Smooth muscle cell of the brain vasculature (primary cell): ENCODE measurements at regions not wholly inside any gene's neighbourhood (a gene's known extent, or its start where the extent isn't known, plus 50 kb on each side); places are given as distances from the start of the nearest gene placed in this dataset.
"Not testable (repeated sequence)": the region's sequence is repeated elsewhere in the genome, so short reads cannot be mapped to it uniquely, and the experiment has no call there.

Experiments used
- DNase-seq: peaks from one replicate; pipeline ENCODE4 v3.0.0-alpha.2; 2012; ENCODE audit warnings: low read depth, low spot score

DNA sequence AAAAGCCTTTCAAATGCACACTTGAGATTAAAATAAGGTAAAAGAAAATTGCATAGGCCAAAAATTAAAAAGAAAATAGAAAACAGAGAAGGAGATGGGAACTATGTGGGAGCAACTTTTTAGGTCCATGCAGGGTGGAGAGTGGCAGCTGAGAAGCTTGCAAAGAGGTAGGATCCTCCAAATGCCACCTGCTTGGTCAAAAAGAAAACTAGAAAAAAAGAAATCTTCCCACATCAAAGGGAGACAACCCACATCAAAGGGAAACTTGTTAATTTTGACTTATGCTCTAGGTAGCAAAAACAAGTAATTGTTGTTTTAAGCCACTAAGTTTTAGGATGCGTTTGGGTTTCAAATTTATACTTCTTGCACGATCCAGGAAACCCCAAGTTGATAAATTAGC lies 342.9 kb downstream of the IL20RB start:
- no peak for DNase-seq

DNA sequence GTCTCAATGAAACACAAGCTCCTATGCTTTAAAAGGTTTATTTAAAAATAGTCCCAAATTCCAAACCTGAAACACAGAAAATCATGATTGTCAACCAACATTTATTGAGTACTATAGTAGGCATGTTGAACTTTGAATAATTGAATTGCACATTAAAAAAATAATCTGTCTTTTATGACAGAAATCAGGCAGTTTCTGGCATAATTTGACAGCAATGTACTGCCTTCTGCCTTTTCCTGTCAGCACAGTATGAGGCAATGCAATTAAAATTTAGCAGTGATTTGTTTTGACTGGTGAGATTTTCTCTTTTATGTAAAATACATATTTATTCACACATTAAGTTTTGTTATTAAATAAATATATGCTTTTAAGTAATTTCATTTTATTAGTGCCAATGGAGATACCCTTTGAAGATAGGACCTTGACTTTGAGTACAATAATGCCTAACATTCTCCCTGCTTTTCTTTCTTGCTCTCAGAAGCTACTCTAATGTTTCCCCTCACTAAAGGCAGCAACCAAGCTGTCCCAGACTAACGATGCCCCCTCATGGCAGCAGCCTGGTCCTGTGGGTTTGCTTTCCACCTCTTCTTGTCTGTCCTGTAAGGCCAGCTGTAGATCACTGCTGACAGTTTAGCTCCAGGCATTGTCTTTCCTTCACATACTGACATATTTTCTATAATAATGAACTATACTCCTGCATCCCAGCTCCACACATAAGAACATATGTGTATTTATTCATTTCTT lies 346.7 kb downstream of the IL20RB start:
- no peak for DNase-seq

DNA sequence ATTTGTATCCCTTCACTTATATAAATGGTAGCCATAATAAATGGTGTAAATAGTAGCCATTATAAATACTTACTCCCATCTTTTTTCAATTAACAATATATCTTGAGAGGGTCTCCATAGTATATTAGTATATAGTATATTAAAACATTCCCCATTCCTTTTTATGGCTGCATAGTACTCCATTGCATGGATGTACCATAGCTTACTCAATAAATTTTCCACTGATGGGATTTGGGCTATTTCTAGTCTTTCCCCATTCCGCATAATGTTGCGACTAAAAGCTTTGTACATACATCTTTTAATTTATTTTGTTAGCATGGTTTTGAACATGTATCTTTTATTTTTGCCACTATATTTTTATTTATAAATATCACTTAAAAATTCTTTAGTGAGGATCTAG lies 366.3 kb downstream of the IL20RB start:
- DNase-seq = no peak

DNA sequence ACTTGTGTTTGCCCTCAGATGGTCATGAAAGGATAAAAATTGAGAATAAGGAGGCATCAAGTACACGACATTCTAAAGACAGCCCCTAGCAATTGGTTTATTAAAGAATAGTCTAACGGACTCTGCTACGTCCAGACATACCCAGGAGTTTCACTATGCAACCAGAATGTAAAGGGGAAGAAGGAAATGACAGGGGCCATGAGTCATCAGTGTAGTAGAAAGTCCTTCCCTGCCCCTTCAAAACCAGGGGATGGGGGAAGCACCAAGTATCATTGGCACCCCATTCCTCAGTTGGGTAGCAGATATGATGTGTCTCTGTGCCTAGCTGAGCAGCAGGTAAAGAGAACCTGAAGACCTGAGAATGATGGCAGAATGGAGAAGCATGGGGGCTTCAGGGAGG lies 367.4 kb downstream of the IL20RB start:
- DNase-seq = no peak

DNA sequence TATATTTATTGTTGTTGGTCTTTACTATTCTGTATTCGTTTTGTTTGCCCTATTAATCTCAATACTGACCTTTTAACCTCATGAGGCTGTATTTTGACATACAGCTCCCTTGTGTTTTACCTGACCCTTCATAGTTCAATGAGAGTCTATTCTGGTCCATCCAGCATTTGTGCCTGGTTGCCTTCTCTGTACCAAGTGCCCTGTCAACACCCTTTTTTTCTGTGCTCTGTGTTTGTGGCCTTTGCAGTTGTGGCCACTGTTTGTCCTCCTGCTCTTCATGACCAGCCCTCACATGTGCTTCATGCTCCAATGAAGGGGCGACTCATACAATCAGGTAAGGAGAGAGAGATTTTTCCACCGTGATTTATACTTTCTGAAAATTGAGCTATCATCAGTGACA lies 368.2 kb downstream of the IL20RB start:
- DNase-seq = no peak

DNA sequence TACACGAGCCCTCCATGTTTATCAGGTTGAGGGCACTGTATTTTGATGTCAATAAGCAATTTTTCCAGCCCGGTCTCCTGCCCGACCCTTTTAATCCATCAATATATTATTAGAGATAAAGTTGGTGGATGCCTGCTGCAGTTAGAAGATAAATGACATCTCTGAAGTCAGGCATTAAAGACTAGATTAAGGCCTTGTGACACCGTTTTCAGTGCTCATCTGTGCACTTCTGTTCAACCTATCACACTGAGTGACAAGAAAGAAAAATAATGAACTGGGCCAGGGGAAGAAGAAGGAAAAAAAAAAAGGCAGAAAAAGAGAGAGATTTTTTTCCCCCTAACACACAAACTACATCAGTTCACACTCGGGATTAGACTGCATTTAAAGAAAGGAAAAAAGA lies 371.8 kb downstream of the IL20RB start:
- no peak for DNase-seq

DNA sequence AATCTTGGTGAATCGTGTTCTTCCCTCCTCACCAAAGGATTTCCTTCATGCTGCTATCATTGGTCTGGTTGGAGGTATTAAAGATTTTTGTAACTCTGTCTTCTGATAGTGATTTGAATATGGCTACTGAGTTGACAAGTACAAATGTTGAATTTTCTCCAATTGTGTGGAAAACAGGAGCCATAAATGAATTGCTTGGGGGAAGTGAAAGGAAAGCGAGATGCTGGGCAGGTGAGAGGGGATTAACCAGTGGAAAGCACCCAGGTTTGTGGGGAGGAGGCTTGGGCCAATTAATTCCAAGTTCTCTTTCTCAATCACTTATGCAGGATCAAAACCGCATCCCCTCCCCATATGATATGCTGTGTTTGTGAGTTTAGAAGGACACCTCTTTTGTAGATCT lies 372.5 kb downstream of the IL20RB start:
- DNase-seq = no peak

DNA sequence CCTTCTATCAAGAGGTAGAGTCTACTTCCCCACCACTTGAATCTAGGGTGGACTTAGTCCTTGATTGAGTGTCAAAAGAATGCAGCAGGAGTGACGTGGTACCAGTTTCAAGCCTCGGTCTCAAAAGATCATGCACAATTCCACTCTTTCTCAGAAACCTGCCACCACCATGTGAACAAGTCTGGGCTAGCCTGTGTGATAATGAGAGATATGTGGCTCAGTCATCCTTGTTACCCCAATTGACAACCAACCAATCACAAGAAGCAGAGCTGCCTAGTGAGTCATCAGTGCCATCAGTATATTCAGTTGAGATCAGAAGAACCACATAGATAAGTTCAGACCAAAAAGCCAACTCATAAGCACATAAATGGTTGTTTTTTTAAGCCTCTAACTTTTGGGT lies 374.5 kb downstream of the IL20RB start:
- DNase-seq = no peak

DNA sequence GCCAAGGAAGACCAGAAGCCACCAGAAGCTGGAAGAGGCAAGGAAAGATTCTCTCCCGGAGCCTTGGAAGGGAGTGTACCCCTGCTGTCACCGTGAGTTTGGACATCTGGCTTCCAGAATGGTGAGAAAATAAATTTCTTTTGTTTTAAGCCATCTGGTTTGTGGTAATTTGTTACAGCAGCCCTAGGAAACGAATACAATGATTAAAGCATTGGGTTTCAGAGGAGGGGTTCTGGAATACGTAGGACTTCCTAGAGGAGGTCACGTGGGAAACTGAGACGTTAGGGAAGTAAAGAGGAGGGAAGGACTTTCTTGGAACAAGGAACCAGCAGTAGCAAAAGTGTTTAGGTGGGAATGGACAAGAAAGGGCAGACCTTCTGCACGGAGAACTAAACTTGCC lies 377.7 kb downstream of the IL20RB start:
- no peak for DNase-seq

DNA sequence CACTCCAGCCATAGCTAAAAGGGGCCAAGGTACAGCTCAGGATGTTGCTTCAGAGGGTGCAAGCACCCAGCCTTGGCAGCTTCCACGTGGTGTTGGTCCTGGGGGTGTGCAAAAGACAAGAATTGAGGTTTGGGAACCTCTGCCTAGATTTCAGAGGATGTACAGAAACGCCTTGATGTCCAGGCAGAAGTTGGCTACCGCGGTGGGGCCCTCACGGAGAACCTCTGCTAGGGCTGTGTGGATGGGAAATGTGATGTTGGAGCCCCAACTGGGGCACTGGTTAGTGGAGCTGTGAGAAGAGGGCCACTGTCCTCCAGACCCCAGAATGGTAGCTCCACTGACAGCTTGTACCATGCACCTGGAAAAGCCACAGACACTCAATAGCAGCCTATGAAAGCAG lies 380.6 kb downstream of the IL20RB start:
- not testable (repeated sequence) for DNase-seq

DNA sequence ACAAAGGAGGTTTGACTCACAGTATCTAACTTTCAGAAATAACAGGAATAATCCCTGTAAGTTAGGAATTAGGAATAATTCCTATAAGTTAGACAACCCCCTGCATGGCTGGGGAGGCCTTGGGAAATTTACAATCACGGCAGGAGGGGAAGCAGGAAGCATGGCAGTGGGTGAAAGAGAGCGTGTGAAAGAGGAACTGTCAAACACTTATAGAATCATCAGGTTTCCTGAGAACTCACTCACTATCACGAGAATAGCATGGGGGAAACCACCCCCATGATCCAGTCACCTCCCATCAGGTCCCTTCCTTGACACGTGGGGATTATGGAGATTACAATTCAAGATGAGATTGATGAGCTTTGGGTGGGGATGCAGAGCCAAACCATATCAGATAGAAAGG lies 385.5 kb downstream of the IL20RB start:
- DNase-seq = no peak

DNA sequence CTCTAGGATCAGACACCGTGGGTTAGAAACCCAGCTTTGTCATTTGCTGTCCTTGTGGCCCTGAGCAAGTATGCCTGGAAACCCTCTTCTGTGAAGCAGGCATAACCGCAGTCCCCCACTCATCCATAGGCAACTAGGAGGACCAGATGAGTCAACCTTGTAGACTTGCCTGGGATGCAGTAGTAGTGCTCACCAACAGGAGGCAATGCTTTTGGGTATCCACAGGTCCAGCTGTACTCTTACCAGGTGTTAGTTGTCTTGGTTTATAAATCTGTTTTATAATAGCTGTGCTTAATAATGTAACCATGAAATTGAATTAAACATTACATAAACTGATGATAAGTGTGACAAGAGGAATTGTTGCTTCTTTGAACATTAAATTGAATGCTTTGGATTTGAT lies 389.3 kb downstream of the IL20RB start:
- no peak for DNase-seq

DNA sequence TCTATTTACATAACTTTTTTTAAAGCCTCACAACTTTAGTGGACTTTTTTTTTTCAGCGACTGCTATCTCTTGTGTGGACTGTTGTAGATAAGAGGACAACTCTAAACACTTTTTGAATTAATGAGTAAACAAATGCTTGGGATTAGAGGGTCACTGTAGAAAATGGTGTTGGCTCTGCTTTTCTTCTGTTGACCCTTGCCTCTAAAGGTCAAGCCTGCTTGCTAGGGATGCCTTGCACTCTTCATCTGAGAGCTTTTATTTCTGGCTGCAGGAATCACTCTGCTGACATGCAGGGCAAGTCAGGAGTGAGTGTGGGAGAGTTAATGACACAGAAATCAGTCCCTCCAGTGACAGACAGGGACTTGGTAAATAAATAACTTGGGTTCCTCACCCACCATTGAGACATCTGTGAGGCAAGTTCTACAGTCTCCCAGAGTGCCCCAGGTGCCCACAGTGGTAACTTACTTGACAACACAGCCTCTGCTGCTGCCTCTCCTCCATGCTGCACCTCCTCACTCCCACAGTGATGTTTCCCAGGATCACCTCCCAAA lies 390.1 kb downstream of the IL20RB start:
- no peak for DNase-seq

DNA sequence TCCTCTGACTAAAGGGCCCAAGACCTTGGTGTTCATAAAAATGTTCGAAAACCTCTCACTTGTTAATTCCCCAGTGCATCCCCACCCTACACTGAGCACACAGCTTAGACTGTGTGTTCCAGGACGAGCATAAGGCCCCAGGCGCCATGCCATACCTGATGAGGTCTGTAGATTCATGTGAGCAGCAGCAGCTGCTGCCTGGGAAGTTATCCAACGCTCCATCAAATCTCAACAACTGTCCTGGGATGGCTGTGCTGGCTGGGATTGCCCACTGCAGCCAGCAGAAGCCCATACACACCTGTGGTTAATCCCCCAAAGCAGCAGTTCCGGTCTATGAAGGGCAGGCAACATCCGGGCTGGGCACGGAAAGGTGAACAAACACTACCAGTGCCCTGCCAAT lies 391.2 kb downstream of the IL20RB start:
- DNase-seq = no peak

DNA sequence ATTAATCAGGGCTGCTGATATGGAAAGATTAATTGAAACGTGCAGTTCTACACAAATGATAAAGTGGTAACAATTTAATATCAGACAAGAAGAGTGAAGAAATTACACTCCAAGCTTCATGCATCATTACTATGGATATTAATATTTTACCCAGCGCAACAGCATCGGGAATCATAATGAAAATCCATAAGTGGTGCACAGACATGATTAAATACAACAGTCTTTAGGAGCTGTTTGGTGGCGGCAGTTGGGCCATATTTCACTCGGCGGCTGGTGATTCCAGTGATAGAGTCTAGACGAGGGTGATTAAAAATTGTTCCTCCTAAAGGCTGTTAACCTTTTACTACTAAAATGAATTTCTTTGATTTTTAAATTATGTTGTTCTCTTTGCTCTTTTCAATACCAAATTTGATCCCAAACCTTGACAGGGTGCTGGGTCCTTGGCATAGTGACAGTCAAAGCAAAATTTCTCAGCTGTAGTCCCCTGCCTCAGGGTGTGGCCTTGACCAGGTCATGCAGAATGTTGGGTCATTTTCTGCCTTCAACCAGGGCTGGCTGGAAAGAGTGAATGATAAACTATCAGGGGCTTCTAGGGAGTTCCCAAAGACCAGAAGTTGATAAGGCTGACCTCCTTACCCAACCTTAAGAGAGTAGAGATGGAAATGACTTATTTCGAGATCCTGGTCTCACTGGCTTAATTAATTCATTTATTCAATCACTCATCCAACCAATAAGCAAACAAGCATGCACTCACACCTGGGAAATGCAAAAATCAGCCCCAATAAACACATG lies 392.0 kb downstream of the IL20RB start:
- no peak for DNase-seq

DNA sequence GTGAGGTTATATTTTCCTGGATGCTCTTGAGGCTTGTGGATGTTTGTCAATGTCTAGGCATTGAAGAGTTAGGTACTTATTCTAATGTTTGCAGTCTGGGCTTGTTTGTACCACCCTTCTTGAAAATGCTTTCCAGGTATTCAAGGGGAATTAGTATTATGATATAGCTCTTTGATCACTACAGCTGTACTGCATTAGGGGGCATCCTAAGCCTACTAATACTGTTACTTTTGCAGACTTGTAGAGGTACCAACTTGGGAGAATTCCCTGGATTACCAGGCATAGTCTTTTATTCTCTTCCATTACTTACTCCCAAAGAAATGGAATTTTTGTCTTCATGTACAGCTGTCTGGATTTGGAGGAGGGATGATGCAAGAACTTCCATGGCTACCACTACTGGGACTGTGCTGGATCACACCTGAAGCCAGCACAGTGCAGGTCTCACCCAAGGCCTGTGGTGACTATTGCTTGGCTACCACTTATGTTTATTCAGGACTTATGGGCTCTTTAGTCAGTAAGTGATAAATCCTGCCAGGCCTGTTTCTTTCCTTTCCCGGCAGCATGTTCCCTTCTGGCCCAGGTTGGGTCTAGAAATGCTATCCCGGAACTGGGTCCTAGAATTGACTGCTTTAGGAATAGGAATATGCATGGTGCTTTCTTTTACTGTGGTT lies 402.9 kb downstream of the IL20RB start:
- no peak for DNase-seq

DNA sequence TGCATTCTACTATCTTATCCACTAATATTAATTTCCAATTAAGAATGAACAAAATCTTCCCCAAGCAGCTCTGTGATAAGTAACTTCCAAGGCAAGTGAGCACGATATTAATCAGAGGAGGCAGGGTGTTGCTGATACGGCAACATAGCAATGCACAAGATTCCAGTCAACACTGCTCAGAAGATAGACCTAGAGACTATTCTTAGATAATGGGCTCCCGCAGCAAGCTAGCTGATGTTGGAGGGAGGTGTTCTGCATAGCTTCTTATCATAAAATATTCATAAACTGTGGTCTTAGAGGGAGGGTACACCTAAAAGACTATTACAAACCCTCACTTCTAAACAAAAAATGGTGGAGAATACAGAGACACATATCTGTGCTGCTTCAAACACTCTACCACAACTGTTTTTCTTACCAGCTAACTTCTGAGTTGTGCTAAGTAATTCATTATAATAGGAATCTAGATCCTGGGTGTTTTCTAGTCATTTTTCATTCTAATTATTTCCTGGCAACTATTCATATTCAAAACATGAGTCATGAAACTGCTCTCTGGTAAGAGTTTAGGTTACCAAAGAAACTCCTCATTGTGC lies 382.0 kb upstream of the SOX14 start:
- no peak for DNase-seq

DNA sequence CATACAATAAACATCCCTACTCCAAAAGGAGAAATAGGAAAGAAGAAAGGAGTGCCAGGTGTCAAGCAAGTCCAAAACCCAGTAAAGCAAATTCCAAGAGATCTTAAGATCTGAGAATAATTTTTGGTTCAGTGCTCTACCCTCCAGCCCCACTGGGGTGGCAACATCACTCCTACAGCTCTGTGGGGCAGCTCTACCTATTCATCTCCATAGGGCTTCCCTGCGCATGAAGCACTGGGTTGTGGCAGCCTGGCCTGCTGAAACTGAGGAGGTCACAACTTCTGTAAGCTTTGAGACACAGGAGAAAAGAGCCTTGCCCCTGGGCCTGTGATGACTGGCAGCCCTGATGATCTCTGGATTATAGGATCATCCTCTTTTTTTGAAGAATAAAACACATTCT lies 378.2 kb upstream of the SOX14 start:
- DNase-seq = no peak

DNA sequence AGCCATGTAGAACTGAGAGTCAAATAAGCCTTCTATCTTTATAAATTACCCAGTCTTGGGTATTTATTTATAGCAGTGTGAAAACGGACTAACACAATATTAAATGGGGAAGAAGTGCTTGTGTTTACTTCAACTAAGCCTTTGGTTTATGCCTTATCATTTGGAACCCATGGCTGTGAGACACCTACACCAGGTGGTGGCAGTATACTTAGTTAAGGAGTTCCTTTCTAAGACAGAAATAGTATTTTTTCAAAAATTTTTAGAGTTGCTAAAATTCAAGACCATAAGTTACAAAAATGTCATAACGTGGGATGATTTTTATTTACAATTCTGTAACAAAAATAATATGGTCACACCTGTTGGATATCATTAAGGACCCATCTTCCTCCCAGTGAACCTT lies 354.5 kb upstream of the SOX14 start:
- DNase-seq = no peak

DNA sequence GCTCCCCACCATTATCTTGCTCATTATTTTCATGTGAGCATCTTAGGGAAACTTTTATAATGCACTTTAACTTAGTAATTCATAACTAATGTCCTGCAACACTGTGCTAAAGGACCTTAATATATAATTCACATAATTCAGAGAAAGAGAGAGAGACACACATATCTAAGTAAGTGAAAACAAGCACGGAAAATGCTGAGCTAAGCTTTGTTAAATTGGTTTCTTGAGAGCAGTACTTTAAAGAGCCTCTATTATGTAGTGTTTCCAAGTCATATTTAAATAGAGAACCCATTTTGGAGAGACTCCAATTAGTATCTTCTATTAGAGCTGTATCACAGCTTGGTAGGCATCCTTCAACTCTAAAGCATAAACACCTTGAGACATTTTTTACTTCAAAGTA lies 354.1 kb upstream of the SOX14 start:
- DNase-seq = no peak

DNA sequence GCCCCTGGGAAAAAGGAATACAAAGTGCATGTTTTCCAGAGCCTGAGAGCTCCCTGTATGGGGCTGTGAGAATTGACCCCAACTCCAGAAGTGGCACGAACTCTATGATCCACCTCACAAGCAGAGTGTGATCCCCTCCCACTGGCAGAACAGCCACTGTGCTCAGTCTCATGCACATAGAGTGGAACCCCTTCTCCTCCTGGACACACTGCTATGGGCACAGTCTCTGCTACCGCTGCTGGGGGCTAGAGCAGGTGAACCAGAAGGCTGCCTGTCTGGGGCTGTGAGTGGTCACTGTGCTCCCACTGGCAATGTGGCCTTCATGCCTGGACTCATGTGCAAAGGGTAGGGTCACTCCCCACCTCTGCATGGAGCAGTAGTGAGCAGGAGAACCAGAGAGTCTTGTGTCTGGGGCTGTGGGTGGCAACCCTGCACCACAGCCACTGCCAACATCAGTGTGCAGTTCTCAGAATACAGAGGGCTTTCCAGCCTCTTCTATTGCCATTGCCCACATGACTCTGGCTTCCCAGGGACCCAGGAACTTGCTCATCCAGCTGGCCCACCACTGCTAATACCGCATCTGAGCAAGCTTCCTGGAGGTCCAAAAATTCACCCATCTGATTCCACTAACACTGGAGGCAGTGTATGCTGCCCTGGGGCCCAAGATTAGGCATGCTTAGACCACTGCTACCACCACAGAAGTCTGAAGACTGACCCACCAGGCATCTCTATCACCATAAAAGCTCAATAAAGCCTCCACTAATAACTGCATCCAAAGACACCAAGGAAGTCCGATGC lies 343.7 kb upstream of the SOX14 start:
- no peak for DNase-seq
